Hindlimb muscle (tissue), 1 donor: ENCODE measurements at regions not wholly inside any gene's neighbourhood (a gene's known extent, or its start where the extent isn't known, plus 50 kb on each side); places are given as distances from the start of the nearest gene placed in this dataset.

Experiments
- DNase-seq: peaks from one replicate; pipeline ENCODE4 v3.0.0-alpha.2; 2013

- no peak for DNase-seq
Measured at GRCh38 chr15:36359286-36359685, 220.1 kb upstream of the CDIN1 start.

DNA sequence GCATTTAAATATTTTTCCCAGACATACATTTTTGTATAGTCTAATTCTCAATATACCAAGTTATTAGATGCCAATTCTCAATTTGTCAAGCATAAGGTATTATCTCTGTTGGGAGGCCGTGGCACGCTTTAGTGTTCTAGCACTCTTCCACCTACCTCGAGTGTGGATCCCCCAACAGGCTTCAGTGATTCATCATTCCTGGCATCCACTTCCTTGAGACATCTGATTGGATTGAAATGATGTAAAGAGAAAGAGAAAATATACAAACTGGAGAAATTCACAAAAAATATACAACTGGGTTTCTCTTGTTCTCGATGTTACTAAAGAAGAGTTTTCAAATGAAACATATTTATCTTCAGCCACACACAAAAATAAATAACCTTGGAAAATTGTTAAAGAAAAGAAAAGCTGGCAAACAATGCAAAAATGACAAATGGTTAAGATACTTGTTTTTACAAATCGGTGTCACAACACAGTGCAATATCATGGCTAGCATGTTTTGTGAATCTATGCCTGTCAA is 218.0 kb upstream of the CDIN1 start:
- no peak for DNase-seq

DNA sequence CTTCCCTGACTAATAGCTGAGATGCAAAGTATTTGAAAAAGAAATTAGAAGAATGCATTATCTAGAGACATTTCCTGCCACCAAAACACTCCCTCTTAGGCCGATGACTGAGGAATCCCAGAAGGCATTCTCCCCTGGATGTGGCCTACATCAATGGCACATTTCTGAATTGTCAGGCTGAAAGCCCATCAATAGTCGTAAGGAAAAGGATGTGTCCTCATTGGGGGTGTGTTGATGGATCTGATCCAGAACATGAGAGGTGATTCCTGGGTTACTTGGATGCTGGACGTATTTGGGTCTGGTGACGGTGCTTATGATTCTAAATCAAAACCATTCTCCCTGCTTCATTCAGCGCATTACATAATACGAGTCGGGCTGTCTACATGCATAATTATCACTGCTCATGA is 216.9 kb upstream of the CDIN1 start:
- peak; percentile 13 for DNase-seq

DNA sequence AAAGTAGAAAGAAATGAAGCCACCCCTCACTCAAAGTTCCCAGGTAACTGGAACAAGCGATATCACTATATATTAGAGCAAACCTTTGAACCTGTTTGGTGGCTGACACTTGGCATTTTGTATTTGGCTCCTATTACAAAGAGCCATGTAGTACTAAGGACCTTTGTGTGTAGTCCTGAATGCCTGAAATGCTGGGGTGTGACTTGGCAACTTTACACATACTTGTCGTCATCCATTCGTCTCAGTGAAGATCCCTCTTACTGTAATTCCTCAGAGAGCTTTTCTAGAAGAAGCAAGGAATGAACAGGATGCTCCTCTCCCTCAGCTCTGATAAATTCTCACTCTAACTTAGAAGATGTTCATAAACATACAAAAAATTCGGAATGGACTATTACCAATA is 216.1 kb upstream of the CDIN1 start:
- DNase-seq, result no peak

- DNase-seq, result no peak
Measured at GRCh38 chr15:36364377-36364776, 215.0 kb upstream of the CDIN1 start.

- DNase-seq, result no peak
Measured at GRCh38 chr15:36365963-36366362, 213.5 kb upstream of the CDIN1 start.

- DNase-seq, result no peak
Measured at GRCh38 chr15:36370051-36370730, 209.2 kb upstream of the CDIN1 start.

DNA sequence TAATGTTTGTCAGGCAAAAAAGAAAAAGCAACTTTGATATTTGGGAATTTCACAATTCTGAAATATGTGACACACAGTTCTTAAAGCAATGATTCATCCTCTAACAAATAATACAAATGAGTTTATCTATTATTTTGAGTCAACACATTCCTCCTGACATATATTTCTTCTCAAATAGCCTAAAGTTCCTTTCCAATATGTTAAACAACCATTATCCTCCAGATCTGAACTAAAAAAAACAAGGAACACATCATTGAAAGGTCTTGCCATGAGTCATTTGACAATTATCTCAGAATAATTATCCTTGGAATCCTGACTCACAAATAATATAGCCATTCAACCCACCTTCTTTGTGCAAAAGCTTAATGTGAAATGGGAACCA is 208.7 kb upstream of the CDIN1 start:
- DNase-seq, result no peak

- DNase-seq, result no peak
Measured at GRCh38 chr15:36371509-36371908, 207.9 kb upstream of the CDIN1 start.

DNA sequence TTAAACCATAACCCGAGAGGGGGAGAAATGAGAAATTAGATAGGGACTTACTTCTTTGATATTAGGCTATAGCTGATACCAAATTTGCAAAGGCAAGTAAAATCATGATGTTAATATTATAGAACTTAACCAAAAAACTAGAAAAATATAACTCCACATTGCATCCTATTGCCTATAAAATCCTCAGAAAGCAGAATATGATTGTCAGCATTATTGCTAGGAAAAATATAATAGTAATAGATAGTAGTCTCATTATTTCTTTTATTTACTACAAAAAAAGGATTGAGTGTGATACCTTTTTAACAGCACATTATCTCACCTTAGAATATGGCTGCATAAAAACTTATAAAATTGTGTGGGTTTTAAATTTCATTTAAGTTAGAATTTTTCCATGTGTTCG is 206.5 kb upstream of the CDIN1 start:
- no peak for DNase-seq

GRCh38 chr15:36373550-36373949 is 205.9 kb upstream of the CDIN1 start:
- DNase-seq, result no peak

GRCh38 chr15:36389107-36389506 is 190.3 kb upstream of the CDIN1 start:
- no peak for DNase-seq

GRCh38 chr15:36390491-36390890 is 188.9 kb upstream of the CDIN1 start:
- DNase-seq, result no peak

GRCh38 chr15:36392676-36393266 is 186.7 kb upstream of the CDIN1 start:
- no peak for DNase-seq

DNA sequence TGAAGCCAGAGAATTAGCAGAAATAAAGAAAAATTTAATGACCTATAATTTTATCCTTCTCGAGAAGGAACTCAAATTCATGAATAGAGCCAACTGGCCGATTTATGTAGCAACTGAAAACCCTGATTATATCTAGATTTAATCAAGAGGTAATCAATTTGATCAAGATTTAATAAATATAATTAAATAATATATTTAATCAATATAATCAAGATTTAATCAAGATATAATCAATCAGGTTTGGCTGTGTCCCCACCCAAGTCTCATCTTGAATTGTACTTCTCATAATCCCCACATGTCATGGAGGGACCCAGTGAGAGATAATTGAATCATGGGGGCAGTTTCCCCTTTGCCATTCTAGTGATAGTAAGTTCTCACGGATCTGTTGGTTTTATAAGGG is 181.2 kb upstream of the CDIN1 start:
- no peak for DNase-seq

- DNase-seq, result no peak
Measured at GRCh38 chr15:36399276-36399675, 180.2 kb upstream of the CDIN1 start.

- DNase-seq, result no peak
Measured at GRCh38 chr15:36400936-36401585, 178.4 kb upstream of the CDIN1 start.

GRCh38 chr15:36401586-36401966 is 177.8 kb upstream of the CDIN1 start:
- no peak for DNase-seq

GRCh38 chr15:36403351-36403750 is 176.1 kb upstream of the CDIN1 start:
- DNase-seq, result no peak

GRCh38 chr15:36406366-36406765 is 173.1 kb upstream of the CDIN1 start:
- DNase-seq, result no peak

- DNase-seq, result no peak
Measured at GRCh38 chr15:36406911-36407310, 172.5 kb upstream of the CDIN1 start.

GRCh38 chr15:36407647-36408046 is 171.8 kb upstream of the CDIN1 start:
- DNase-seq, result no peak

DNA sequence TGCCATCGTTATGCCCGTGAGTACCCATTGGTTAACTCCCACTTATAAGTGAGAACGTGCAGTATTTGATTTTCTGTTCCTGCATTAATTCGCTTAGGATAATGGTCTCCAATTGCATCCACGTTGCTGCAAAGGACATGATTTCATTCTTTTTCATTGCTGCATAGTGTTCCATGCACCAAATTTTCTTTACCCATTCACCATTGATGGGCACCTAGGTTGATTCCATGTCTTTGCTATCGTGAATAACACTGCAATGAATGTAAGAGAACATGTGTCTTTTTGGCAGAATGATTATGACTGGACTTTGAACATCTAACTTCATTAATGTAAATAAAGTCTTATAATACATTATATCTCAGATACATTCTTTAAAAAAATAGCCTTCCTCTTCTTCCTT is 169.6 kb upstream of the CDIN1 start:
- no peak for DNase-seq

DNA sequence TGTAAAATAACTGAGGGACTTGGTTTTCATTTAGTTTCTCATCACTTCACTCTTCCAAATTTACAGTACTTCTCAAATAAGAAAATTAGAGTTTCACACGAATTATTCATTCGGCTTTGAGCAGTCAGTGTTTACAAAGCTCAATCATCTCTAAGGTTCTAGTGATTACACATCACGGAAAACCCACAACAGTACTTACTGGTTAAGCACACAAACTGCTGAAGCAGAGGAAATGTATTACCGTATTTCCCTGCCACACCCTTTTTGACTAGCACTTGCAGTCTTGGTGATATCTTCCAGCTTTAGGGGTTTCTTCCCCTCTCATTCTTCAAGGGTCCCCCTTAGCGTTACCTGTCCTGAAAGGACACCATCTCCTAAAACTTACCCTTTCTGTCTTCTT is 164.8 kb upstream of the CDIN1 start:
- no peak for DNase-seq
